NCI-H1436 treated with DMSO at 0.1 percent for 48 hours (cell line): ENCODE measurements at regions not wholly inside any gene's neighbourhood (a gene's known extent, or its start where the extent isn't known, plus 50 kb on each side); places are given as distances from the start of the nearest gene placed in this dataset.

ENCODE experiments used
- DNase-seq: peaks from one replicate; lab custom pipeline; 2025; lab: John Stamatoyannopoulos, UW

GRCh38 chr10:3426190-3426845 lies 253.7 kb upstream of the PITRM1 start:
- DNase-seq = no peak

DNA sequence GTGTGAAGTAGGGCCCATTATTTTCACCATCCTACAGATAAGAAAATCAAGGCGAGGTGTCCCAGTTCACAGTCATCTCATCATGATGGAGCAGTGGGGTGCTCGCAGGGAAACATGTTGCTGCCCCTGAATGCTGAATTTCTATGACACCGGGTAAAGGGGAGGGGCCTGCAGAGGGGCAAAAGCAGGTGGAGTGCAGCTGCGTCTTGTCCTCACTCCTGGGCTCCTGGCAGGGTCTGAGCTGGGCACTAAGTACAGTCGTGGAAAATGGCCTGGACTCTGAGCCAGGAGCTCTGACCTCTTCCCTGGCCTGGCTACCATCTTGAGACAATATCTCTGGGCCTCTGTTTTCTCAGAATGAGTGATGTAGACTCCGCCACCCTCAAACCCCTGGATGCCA lies 253.1 kb upstream of the PITRM1 start:
- DNase-seq = no peak

- DNase-seq = no peak
Observed at GRCh38 chr10:3425261-3425660, 252.7 kb upstream of the PITRM1 start.

GRCh38 chr10:3424111-3424851 lies 251.7 kb upstream of the PITRM1 start:
- DNase-seq = peak; percentile 46

GRCh38 chr10:3423384-3423783 lies 250.8 kb upstream of the PITRM1 start:
- no peak for DNase-seq

DNA sequence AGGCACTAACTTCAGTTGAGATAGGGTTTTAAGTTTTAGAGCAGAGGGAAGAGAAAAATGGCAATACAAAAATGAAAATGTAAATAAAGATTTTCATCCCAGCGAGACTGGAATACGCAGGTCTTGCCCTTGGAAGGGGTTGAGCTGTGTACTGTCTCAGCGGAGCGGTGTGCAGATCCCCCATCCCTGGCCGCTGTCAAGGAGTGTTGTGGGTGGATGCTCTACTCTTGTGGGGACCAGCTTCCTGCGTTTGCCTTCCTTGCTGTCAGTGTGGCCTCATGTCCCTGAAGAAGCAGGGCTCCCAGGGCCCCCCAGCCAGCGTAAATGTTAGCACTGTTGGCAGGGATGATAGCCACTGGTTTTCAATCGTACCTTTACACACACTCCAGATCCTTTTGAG lies 249.7 kb upstream of the PITRM1 start:
- DNase-seq = no peak

DNA sequence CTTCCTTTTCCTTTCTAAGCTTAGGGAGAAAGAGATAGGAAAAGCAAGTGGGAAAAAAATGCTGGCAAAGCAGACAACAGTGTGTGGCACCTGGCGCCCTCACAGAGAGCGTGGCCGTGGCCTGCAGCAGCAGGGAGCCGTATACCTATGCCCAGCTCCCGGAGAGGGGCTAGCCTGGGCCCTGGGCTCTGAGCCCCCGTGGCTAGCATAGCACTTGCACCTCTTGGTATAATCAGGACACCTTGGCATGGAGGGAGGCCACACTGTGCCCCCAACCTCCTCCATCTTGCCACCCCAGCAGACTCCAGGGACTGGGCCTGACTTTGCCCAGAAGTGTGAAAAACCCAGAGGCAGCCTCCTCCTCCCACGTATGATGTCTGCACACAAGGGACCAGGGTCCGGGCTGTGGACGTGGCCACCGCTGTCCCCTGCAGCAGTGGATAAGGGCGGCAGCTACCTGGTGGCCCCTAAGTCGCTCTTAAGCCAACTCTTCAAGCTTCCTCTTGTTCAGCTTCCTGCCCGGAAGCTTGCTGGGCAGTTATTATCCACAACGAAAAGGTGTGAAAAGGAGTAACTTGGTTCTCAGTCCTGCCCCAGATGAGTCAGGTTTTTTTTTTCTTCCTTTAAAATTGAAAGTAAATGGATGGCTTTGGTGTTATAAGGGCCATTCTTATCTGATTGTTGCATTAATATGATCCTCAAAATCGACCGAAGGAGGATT lies 249.1 kb upstream of the PITRM1 start:
- no peak for DNase-seq

GRCh38 chr10:3420527-3421469 lies 248.2 kb upstream of the PITRM1 start:
- DNase-seq = no peak

DNA sequence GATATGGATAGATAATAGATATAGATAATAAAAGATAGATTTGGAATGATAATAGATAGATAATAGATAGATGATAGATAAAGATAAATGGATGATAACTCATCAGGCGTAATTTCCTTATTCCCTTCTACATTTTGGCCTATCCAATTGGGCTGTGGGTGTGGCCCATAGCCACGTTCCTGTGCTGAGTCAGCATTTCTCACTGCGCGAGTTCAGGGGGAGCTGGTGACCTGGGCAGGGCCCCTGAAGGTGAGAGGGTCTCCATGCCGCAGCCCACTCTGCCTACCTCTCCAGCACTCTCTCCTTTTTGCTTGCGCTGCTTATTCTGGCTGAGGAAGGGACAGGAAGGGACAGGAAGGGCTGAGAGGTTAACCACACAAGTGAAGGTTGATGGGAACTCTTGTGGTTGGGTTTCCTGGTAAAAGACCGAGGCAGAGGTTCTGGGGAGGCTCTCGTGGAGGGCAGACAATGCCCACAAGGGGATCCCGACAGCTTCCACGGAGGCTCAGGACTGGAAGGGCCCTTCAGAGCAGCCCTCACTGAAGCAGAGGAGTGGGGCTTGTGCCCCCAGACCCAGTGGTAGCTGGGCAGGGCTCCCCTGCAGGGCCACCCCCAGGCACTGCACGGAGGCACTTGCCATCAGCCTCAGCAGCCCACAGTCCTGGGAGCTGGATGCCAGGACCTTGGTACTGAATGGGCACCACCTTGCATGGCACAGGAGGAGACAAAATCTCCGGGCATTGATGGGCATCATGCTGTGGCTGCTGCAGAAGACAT lies 247.3 kb upstream of the PITRM1 start:
- DNase-seq = no peak

- DNase-seq = no peak
Observed at GRCh38 chr10:3418926-3419325, 246.3 kb upstream of the PITRM1 start.

GRCh38 chr10:3418041-3418754 lies 245.6 kb upstream of the PITRM1 start:
- DNase-seq = no peak

DNA sequence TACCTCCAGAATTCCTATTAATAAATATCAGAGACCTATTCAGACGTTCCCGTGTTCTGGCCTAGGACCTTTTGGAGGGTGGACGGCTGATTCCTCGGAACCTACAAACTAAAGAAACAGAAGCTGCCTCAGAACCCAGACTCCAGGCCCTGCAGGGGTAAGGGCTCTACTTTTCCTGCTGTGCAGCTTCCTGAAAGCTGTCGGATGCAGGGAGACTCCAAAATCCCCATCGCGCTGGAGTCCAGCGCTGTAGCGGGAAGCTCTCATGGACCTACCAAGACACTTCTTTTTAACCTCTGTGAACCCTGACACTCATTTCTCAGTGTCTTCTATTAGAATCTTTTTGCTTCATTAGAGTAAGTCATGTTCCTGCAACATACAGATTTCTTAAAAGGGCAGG lies 244.5 kb upstream of the PITRM1 start:
- no peak for DNase-seq

GRCh38 chr10:3415878-3416605 lies 243.5 kb upstream of the PITRM1 start:
- no peak for DNase-seq

GRCh38 chr10:3415038-3415736 lies 242.6 kb upstream of the PITRM1 start:
- no peak for DNase-seq

DNA sequence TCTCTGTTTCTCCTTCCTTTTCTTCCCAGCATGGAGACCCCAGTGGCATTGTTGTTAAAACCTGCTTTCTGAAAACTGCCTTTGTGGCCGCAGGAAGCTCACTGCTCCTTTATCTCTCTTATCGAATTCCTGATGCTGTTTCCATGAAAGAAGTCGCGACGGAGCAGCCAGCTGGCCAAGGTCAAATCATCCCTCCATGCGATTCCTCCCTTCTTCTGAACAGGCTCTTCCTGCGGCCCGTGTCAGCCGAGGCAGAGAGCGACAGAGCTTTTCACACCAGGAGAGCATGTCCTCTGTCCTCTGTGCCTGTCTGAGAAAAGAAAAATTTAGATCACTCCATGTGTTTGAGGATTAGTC lies 242.1 kb upstream of the PITRM1 start:
- no peak for DNase-seq

GRCh38 chr10:3413937-3414666 lies 241.5 kb upstream of the PITRM1 start:
- DNase-seq = no peak

DNA sequence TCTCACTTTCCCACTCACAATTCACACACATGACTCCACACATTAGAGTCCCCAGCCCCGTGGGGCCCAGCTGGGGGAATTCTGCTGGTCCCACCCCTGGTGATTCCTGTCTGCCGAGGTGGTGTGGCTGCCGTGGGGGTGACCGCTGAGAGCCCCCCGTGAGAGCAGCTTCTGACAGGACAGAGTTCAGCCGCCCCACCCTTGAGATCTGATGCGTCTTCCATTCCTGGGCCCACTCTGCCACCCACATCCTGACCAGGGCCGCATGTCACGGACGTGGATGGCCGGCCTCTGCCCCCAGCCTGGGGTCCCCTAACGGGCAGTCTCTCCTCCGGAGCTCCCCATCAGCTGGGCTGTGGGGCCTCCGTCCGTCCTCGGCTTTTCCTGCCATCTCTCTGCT lies 240.1 kb upstream of the PITRM1 start:
- no peak for DNase-seq

DNA sequence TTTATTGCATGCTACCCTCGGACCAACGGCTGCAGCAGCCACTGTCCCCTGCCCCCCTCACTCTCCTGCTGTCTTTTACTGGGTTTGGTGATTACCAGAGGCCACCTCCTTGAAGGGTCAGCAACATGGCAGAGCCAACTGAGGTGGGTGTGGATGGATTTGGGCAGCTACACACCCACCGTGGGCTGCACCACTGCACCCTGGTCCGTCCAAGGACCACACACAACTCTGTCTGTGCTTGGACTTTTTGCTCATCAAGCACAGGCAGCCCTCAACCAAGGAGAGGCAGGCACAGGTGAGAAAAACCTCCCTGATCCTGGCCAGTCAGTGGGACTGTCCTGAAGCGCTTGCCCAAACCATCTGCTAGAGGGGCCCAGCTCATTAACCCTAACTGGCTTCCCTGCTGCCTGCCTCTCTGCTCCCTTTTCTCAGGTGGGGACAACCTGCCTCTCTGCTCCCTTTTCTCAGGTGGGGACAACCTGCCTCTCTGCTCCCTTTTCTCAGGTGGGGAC lies 239.5 kb upstream of the PITRM1 start:
- DNase-seq = no peak
